Type B pancreatic cell (in vitro differentiated cells): ENCODE measurements at regions not wholly inside any gene's neighbourhood (a gene's known extent, or its start where the extent isn't known, plus 50 kb on each side); places are given as distances from the start of the nearest gene placed in this dataset.

Source experiments
- DNase-seq: peaks from one replicate; pipeline ENCODE4 v3.0.0; 2021; ENCODE audit warnings: mixed read lengths; ENCODE audit not compliant: unreplicated experiment; ENCODE audit errors: extremely low spot score
- H3K27ac Mint-ChIP-seq: 2 replicates; pipeline ENCODE4 v1.8.0; 2021; ENCODE audit warnings: mild to moderate bottlenecking, mixed read lengths
- H3K27me3 Mint-ChIP-seq: 2 replicates; pipeline ENCODE4 v1.8.0; 2021; ENCODE audit warnings: mixed read lengths
- H3K36me3 Mint-ChIP-seq: 2 replicates; pipeline ENCODE4 v1.8.0; 2021; ENCODE audit warnings: mixed read lengths
- H3K4me1 Mint-ChIP-seq: one replicate; pipeline ENCODE4 v1.8.0; 2021; ENCODE audit warnings: mixed read lengths; ENCODE audit not compliant: unreplicated experiment
- H3K4me3 Mint-ChIP-seq: 2 replicates; pipeline ENCODE4 v1.8.0; 2021; ENCODE audit warnings: mild to moderate bottlenecking, mixed read lengths
- H3K9me3 Mint-ChIP-seq: 2 replicates; pipeline ENCODE4 v1.8.0; 2021; ENCODE audit warnings: mixed read lengths
- CTCF ChIP-seq: fragments of 200-600 bp; sonication (generic); conservative IDR thresholded peaks from 2 replicates; pipeline ENCODE4 v1.5.0; 2021; ENCODE audit warnings: antibody characterized with exemption, mild to moderate bottlenecking

GRCh38 chr10:47078393-47079203 lies 167.4 kb downstream of the PTPN20 start:
- no peak for TF ChIP-seq CTCF
- Mint-ChIP-seq H3K27me3 (peaks cover 14% of the 10 kb centered on the region), H3K4me3 (no peak overlapping the region), H3K36me3 (no peaks in the 10 kb centered on the region), H3K9me3 (no peaks in the 10 kb centered on the region), H3K27ac (no peak overlapping the region), H3K4me1 (peaks cover 24% of the 10 kb centered on the region)
- no peak for DNase-seq

GRCh38 chr10:47079204-47079580 lies 168.0 kb downstream of the PTPN20 start:
- H3K9me3 Mint-ChIP-seq, result no peaks in the 10 kb centered on the region
- TF ChIP-seq CTCF, result no peak
- H3K36me3 Mint-ChIP-seq, result no peaks in the 10 kb centered on the region
- peak overlapping the region; percentile 62 for H3K27ac Mint-ChIP-seq
- H3K4me1 Mint-ChIP-seq, result peaks cover 24% of the 10 kb centered on the region
- peaks cover 14% of the 10 kb centered on the region for H3K27me3 Mint-ChIP-seq
- no peak overlapping the region for H3K4me3 Mint-ChIP-seq
- DNase-seq, result no peak

- peaks cover 9% of the 10 kb centered on the region for H3K27me3 Mint-ChIP-seq
- peaks cover 24% of the 10 kb centered on the region for H3K4me1 Mint-ChIP-seq
- no peaks in the 10 kb centered on the region for H3K9me3 Mint-ChIP-seq
- no peak for DNase-seq
- no peaks in the 10 kb centered on the region for H3K36me3 Mint-ChIP-seq
- no peak overlapping the region for H3K4me3 Mint-ChIP-seq
- TF ChIP-seq CTCF, result no peak
- H3K27ac Mint-ChIP-seq, result no peak overlapping the region
These were observed 170.0 kb downstream of the PTPN20 start for GRCh38 chr10:47081264-47081663.

- H3K9me3 Mint-ChIP-seq, result no peaks in the 10 kb centered on the region
- TF ChIP-seq CTCF, result no peak
- no peaks in the 10 kb centered on the region for H3K36me3 Mint-ChIP-seq
- H3K27ac Mint-ChIP-seq, result no peak overlapping the region
- H3K4me1 Mint-ChIP-seq, result peaks cover 18% of the 10 kb centered on the region
- H3K4me3 Mint-ChIP-seq, result no peak overlapping the region
- DNase-seq, result no peak
- peaks cover 4% of the 10 kb centered on the region for H3K27me3 Mint-ChIP-seq
These were observed 171.0 kb downstream of the PTPN20 start for GRCh38 chr10:47082055-47082784.

- H3K4me1 Mint-ChIP-seq, result no peaks in the 10 kb centered on the region
- DNase-seq, result no peak
- H3K36me3 Mint-ChIP-seq, result no peaks in the 10 kb centered on the region
- H3K4me3 Mint-ChIP-seq, result no peak overlapping the region
- H3K27me3 Mint-ChIP-seq, result peaks cover 7% of the 10 kb centered on the region
- no peak overlapping the region for H3K27ac Mint-ChIP-seq
- no peak for TF ChIP-seq CTCF
- H3K9me3 Mint-ChIP-seq, result peaks cover 6% of the 10 kb centered on the region
These were observed 176.4 kb downstream of the PTPN20 start for GRCh38 chr10:47087667-47088066.
